RWPE2 (cell line): ENCODE measurements at regions not wholly inside any gene's neighbourhood (a gene's known extent, or its start where the extent isn't known, plus 50 kb on each side); places are given as distances from the start of the nearest gene placed in this dataset.

Experiments used
- ATAC-seq: fragments of 200-7000 bp; cut with Tn5 transposase; 3 replicates; pipeline ENCODE4 v1.9.1; 2021; ENCODE audit warnings: low read depth
- DNase-seq: peaks from one replicate; pipeline ENCODE4 v3.0.0-alpha.2; 2020; ENCODE audit warnings: low spot score
- H3K27ac ChIP-seq: fragments of 450-650 bp; 2 replicates; pipeline ENCODE4 v1.5.1; 2017; ENCODE audit warnings: mild to moderate bottlenecking; ENCODE audit not compliant: poor library complexity, severe bottlenecking
- H3K27me3 ChIP-seq: fragments of 250-450 bp; sonication (Bioruptor Pico); 2 replicates; pipeline ENCODE4 v1.5.1; 2021; ENCODE audit warnings: mild to moderate bottlenecking, moderate library complexity; ENCODE audit not compliant: insufficient read depth, poor library complexity, severe bottlenecking
- H3K36me3 ChIP-seq: fragments of 250-450 bp; sonication (Bioruptor Pico); 2 replicates; pipeline ENCODE4 v1.5.1; 2020; ENCODE audit warnings: low read depth, mild to moderate bottlenecking, moderate library complexity
- H3K4me1 ChIP-seq: fragments of 250-450 bp; sonication (Bioruptor Pico); 2 replicates; pipeline ENCODE4 v1.5.1; 2021; ENCODE audit warnings: mild to moderate bottlenecking, moderate library complexity; ENCODE audit not compliant: insufficient read depth, poor library complexity, severe bottlenecking
- H3K4me3 ChIP-seq: fragments of 250-450 bp; sonication (Bioruptor Pico); 2 replicates; pipeline ENCODE4 v1.5.1; 2021; ENCODE audit warnings: mild to moderate bottlenecking, moderate library complexity; ENCODE audit not compliant: severe bottlenecking
- H3K9me3 ChIP-seq: fragments of 250-450 bp; sonication (Bioruptor Pico); 2 replicates; pipeline ENCODE4 v1.5.1; 2021; ENCODE audit warnings: mild to moderate bottlenecking, moderate library complexity; ENCODE audit not compliant: severe bottlenecking
- TF ChIP-seq, protein P1 (sequence below): fragments of 450-650 bp; IDR thresholded peaks from one replicate; pipeline ENCODE4 v1.5.1; 2017; ENCODE audit warnings: mild to moderate bottlenecking, moderate library complexity; ENCODE audit not compliant: poor library complexity, severe bottlenecking

DNA sequence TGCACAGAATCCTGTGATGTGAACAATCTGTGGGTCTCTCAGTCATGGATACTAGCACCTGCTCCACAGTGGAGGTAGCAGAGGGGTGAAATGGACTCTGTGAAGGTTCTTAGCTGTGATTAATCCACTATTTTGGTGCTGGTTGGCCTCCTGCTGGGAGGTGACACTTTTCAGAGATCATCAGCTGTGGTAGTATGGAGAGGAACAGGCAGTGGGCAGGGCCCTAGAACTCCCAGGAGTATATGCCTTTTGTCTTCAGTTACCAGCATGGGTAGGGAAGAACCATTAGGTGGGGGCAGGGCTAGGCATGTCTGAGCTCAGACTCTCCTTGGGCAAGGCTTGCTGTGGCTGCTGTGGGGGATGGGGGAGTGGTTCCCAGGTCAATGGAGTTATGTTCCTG is 54.0 kb upstream of the KCNJ15 start:
- Histone ChIP-seq H3K4me1 (no peaks in the 10 kb centered on the region), H3K9me3 (no peaks in the 10 kb centered on the region), H3K27me3 (no peaks in the 10 kb centered on the region), H3K27ac (no peak overlapping the region), H3K36me3 (no peaks in the 10 kb centered on the region), H3K4me3 (no peak overlapping the region)
- DNase-seq (no peak), ATAC-seq (no peak)
- TF ChIP-seq, protein P1, sequence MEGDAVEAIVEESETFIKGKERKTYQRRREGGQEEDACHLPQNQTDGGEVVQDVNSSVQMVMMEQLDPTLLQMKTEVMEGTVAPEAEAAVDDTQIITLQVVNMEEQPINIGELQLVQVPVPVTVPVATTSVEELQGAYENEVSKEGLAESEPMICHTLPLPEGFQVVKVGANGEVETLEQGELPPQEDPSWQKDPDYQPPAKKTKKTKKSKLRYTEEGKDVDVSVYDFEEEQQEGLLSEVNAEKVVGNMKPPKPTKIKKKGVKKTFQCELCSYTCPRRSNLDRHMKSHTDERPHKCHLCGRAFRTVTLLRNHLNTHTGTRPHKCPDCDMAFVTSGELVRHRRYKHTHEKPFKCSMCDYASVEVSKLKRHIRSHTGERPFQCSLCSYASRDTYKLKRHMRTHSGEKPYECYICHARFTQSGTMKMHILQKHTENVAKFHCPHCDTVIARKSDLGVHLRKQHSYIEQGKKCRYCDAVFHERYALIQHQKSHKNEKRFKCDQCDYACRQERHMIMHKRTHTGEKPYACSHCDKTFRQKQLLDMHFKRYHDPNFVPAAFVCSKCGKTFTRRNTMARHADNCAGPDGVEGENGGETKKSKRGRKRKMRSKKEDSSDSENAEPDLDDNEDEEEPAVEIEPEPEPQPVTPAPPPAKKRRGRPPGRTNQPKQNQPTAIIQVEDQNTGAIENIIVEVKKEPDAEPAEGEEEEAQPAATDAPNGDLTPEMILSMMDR = no peak

DNA sequence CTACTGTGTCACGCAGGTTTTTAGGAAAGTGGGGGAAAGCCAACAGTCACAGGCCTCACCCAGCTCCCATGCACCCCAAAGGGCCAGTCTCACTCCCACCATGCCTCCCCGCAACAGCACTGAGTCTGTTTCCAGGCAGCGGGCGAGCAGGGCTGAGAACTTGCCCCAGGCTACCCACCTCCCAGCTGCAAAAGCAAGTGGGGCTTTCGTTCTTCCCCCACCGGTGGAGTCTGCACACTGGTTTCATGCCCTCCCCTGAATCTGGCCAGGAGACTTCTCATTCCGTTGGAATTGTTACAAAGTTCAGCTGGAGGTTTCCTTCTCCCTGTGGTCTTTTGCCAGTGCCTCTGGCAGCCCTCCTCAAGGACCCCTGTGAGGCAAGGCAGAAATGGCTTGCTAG is 53.6 kb upstream of the KCNJ15 start:
- Histone ChIP-seq H3K9me3 (no peaks in the 10 kb centered on the region), H3K4me3 (no peak overlapping the region), H3K36me3 (no peaks in the 10 kb centered on the region), H3K4me1 (no peaks in the 10 kb centered on the region), H3K27ac (no peak overlapping the region), H3K27me3 (no peaks in the 10 kb centered on the region)
- ATAC-seq (no peak), DNase-seq (no peak)
- TF ChIP-seq, protein P1 = no peak

DNA sequence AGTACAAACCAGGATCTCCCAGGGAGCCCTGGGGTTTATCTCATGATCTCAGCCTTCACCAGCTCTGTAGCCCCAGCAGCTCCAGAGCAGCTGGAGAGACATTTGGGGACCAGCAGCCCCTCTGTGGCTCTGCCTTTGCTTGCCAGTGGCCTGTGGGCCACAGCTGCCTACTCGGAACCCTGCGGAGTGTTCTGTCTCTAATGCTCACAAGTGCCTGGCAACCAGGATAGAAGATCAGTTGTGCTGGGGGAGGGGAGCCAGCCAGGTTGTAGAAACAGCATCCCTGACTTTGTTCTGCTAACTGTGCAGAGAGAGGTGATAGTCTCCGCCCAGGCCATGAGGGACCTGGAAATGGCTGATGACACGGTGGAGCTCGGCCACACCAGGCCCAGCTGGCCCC is 50.9 kb upstream of the KCNJ15 start:
- no peak overlapping the region for H3K4me3 ChIP-seq
- DNase-seq (no peak), ATAC-seq (no peak)
- H3K27ac ChIP-seq = no peak overlapping the region
- no peaks in the 10 kb centered on the region for H3K4me1 ChIP-seq
- H3K36me3 ChIP-seq = no peaks in the 10 kb centered on the region
- TF ChIP-seq, protein P1 = no peak
- H3K9me3 ChIP-seq = no peaks in the 10 kb centered on the region
- no peaks in the 10 kb centered on the region for H3K27me3 ChIP-seq

DNA sequence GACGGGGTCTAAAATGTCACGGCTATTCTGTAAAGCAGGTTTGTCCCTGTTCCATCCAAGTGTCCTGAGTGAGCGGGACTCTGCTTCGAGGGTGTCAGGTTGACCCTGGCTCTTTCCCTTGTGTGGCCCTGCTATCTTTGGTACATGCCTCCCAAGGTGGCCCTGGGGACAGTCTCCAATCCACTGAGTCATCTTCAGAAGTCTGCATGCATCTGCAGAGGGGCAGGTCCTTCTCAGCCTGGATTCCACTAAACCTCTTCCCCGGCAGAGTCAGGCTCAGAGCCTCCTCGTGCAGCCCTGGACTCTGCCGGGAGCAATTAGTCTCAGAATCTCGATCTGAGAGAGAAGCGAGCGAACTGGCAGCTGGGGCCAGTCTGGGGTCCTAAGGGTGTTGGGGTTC is 50.1 kb upstream of the KCNJ15 start:
- H3K4me3 ChIP-seq = no peak overlapping the region
- H3K4me1 ChIP-seq = no peaks in the 10 kb centered on the region
- TF ChIP-seq, protein P1 = no peak
- ATAC-seq (no peak), DNase-seq (no peak)
- no peaks in the 10 kb centered on the region for H3K27me3 ChIP-seq
- no peaks in the 10 kb centered on the region for H3K36me3 ChIP-seq
- no peak overlapping the region for H3K27ac ChIP-seq
- H3K9me3 ChIP-seq = no peaks in the 10 kb centered on the region
